HG02943 (cell line): ENCODE measurements at regions not wholly inside any gene's neighbourhood (a gene's known extent, or its start where the extent isn't known, plus 50 kb on each side); places are given as distances from the start of the nearest gene placed in this dataset.

Experiments
- ATAC-seq: cut with Tn5 transposase; IDR thresholded peaks from one replicate; pipeline ENCODE4 v1.9.1; 2021; ENCODE audit warnings: mild to moderate bottlenecking, low read depth, moderate library complexity; ENCODE audit not compliant: unreplicated experiment

DNA sequence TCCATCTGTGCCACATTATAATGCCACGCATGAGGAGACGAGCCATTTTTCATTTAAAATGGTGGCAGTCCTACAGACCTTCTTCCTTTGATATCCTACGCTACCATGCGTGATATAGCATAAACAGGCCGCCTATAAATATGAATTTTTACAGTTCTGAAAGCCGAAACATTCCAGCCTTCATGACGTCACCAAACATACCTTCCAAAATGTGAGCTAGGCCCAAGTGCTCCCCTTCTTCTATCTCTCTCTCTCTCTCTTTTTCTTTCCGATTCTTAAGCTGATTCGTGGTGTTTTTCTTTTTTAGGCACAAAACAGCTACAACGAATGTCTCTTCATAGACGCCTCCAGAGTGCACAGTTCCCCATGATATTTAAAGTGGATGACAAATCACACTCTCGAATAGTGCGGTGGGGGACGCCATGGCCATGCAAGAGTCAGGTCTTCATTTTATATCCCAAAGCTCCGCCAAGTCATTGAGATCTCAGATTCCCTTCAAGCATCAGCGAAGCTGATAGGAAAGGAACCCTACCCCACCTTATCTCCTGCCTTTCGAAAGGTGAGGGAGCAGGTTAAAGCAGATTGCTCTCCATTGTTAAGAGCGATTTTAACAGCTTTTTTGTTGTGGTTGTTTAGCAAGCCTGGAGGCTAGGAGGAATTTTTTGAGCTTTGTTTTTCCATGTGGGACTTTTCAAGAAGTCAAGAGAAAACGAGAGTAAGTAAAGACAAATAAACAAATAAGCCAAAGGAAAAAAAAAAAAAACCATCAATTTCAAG is 436.3 kb downstream of the CMPK2 start:
- ATAC-seq = no peak

GRCh38 chr2:6434438-6434837 is 431.3 kb downstream of the CMPK2 start:
- ATAC-seq = no peak

GRCh38 chr2:6441800-6442199 is 423.9 kb downstream of the CMPK2 start:
- no peak for ATAC-seq

DNA sequence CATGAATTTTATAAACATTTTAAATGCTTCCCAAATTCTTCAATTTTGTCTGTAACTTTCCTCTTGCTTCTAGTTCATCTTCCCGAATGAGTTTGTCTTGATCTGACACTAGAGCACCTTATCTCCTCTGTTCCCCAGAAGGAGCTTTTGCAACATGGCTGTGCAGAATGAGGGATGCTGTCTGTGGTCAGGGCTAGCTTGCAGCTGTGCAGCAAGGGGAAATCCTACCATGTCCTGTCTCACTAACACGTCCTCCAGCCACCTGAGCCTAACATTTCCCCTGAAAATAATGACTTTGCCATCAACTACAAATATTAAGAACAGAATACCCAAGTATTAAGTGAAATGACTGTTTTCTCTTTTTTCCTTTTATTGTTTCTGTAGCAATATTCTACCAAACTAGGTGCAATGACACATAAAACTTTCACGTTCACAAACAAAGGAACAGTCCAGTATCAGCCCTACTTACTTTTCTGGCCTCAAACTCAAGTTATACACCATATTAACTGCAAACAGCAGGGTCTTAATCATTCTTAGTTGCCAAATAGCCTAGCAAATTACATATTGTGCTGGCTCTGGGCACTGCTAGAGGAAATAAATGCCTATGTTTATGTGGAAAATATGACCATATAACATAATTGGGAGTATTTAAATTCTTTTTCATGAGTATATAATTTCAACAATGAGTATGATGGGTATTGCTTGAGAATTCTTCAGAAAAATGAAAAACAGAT is 423.3 kb downstream of the CMPK2 start:
- ATAC-seq = no peak

- no peak for ATAC-seq
Measured at GRCh38 chr2:6443061-6443823, 422.5 kb downstream of the CMPK2 start.

DNA sequence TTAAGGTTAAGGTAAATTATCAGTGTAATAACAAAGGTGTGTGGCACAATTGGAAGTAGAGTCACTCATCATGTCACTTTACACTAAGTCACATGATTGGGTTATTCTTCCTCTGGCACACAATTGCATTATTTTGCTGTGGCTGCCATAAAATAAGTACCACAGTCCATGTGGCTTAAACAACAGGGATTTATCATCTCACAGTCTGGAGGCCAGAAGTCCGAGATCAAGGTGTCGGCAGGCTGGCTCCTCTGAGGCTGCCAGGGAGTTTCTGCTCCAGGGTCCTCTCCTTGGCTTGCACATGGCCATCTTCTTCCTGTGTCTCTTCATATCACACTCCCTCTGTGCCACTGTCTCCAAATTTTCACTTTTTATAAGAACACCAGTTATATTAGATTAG is 421.2 kb downstream of the CMPK2 start:
- no peak for ATAC-seq

- ATAC-seq = no peak
Measured at GRCh38 chr2:6445156-6445555, 420.6 kb downstream of the CMPK2 start.

DNA sequence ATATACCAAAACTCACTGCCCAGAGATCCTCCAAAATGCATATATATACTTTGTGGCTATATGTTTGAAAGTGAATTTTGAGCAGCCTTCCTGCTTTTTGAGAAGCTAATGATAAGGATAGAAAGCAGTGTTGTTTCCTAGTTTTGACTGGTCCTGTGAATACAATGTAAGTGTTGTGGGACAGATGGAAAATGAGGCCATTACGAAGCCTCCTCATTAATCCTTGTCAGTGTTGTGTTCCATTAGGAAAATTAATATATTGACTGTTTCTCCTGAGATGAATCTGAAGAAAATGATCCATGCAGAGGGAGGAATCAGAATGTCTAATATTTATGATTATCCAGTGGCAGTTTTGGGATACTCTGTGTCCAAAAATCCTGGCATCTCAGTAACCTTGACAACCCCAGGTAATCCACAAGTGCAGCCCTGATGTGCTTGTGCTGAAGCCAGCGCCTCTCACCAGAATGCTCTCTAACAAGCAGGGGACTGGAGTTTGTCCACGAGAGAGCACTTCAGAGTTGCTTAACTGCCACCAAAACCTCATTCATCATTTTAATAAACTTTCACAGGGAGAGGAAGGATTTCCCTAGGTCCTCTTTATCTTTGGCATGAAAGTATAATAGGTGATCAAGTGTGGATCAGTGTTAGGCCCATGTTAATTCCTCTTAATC is 418.6 kb downstream of the CMPK2 start:
- ATAC-seq = no peak

DNA sequence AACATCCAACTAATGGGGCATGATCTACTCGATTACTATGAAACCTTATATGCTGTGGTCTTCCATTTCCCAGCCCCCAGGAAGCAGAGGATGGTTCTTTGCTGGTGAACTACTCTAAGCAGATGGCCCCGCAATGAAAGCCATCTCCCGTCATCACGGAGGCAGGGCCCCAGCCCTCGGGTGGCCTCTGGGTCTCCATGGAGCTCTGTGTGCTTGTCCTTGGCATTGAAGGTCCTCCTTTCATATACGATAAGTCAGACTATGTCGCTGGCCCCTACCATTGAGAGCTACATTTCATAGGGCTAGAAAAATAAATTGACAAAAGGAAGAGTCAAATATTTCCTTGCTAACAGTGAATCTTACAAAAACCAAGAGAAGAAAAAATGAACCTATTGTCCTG is 416.8 kb downstream of the CMPK2 start:
- no peak for ATAC-seq

GRCh38 chr2:6449343-6449742 is 416.4 kb downstream of the CMPK2 start:
- ATAC-seq = no peak

GRCh38 chr2:6452702-6453481 is 412.8 kb downstream of the CMPK2 start:
- ATAC-seq = no peak

GRCh38 chr2:6454286-6454990 is 411.3 kb downstream of the CMPK2 start:
- no peak for ATAC-seq

GRCh38 chr2:6459138-6459537 is 406.6 kb downstream of the CMPK2 start:
- no peak for ATAC-seq

GRCh38 chr2:6470518-6470917 is 395.2 kb downstream of the CMPK2 start:
- ATAC-seq = no peak

- ATAC-seq = no peak
Measured at GRCh38 chr2:6471419-6471818, 394.3 kb downstream of the CMPK2 start.

GRCh38 chr2:6474161-6475140 is 391.3 kb downstream of the CMPK2 start:
- ATAC-seq = no peak

DNA sequence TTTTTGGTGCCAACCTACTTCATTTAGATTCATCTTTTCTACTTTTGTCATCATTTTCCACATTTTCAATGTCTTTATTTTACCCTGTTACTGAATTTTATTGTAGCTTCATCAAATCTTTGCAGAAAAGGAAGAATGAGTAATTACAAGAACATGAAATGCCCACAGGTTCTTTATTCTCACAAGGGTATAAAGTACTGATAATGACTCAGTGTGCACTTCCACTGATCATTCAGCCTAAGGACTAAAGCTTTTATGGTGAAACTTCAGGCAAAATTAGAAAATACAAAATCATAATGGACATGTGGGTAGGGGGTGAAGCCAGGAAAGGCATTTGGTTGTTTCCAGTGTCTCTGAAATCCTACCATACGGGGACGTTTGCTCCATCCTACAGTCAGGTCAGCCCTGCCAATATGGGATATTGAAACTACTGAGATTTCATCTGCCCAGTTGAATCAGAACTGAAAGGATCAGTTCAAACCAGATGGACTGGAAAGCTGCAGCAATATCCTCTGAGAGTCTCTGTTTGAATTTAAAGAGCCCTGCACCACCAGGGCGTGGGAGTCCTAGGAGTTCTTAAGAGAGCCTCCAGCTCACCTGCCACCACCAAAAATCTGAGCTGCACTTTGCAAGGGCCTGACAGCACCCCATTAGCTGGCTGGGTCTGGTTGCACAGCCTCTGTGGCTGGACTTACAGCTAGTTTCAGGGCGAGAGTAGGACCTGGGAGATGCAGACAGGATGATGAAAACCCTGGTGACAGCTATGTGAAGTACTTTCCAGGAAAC is 390.4 kb downstream of the CMPK2 start:
- ATAC-seq = no peak
